ENCODE measurements at regions not wholly inside any gene's neighbourhood (a gene's known extent, or its start where the extent isn't known, plus 50 kb on each side); places are given as distances from the start of the nearest gene placed in this dataset.

- TF ChIP-seq CTCF (optimal IDR thresholded peaks at IDR 0.05 in 1 of 3, IDR thresholded peaks at IDR 0.05 in 1 of 3, conservative IDR thresholded peaks at IDR 0.05 in 1 of 3; ENCODE audit: extremely low read depth in 1 of 3, insufficient read depth in 2 of 3, low read length in 3 of 3) (no peak), EZH2 (IDR thresholded peaks at IDR 0.05; ENCODE audit: low read length) (no peak)
Observed at GRCh38 chr12:108035372-108035771, 93.7 kb upstream of the WSCD2 start.
